ENCODE measurements at regions not wholly inside any gene's neighbourhood (a gene's known extent, or its start where the extent isn't known, plus 50 kb on each side); places are given as distances from the start of the nearest gene placed in this dataset.
"Not testable (repeated sequence)": the region's sequence is repeated elsewhere in the genome, so short reads cannot be mapped to it uniquely, and the experiment has no call there.

GRCh38 chr17:64776720-64777414 is 114.8 kb upstream of the SMURF2 start:
- not testable (repeated sequence) for TF ChIP-seq SP1 (IDR thresholded peaks at IDR 0.05); CTBP1 (IDR thresholded peaks at IDR 0.05; ENCODE audit: borderline replicate concordance); FOXK2 (IDR thresholded peaks at IDR 0.05)
